GM13977 (cell line): ENCODE measurements at regions not wholly inside any gene's neighbourhood (a gene's known extent, or its start where the extent isn't known, plus 50 kb on each side); places are given as distances from the start of the nearest gene placed in this dataset.

Experiments used
- DNase-seq: peaks from one replicate; pipeline ENCODE4 v3.0.0; 2012; ENCODE audit warnings: low spot score
- CTCF ChIP-seq: IDR thresholded peaks from 2 replicates; pipeline ENCODE4 v1.5.1; 2012; ENCODE audit warnings: mild to moderate bottlenecking, control low read depth; ENCODE audit not compliant: insufficient read depth; ENCODE audit errors: extremely low read depth, missing control alignments
- in situ Hi-C: fragments of 300-500 bp; cut with MboI; formaldehyde crosslinking; loops from one replicate; pipeline ENCODE4 v1.12.0; 2022; ENCODE audit warnings: low sequenced_read_pairs, low pct_unique_long_range_greater_than_20kb, mixed read lengths, inconsistent platforms; ENCODE audit not compliant: unreplicated experiment

DNA sequence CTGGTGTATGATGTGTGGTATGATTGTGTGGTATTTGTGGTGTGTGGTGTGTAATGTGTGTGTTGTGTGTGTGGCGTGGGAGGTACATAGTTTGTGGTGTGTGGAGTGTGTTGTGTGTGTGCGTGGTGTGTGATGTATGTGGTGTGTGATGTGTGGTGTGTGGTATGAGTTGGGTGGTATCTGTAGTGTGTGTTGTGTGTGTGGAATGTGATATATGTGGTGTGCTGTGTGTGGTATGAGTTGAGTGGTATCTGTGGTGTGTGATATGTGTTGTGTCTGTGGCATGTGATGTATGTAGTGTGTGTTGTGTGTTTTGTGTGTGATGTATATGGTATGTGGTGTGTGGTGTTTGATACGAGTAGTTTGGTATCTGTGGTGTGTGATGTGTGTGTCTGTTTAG lies 272.5 kb upstream of the IRX1 start:
- TF ChIP-seq CTCF, result no peak
- no peak for DNase-seq
- in situ Hi-C loops, result no loop called here

GRCh38 chr5:3322642-3323041 lies 273.0 kb upstream of the IRX1 start:
- DNase-seq, result no peak
- no peak for TF ChIP-seq CTCF
- in situ Hi-C loops, result no loop called here

DNA sequence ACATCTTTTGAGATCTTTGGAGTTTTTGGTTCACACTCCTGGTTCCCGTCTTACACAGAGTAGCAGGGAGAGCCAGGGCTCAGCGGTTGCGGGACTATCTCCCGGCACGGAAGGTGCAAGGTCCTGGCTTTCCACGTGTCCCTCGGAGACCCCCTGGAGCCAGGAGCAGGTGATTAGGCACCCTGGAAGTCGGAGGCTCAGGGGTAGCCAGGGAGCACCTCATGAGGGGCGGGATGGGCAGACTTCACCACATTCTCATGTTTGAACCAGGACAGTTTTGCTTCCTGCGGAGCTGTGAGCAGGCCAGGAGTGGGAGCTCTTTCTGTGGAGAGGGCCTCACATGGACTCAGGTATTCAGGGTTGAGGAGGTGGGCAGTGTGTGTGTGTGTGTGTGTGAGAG lies 273.7 kb upstream of the IRX1 start:
- in situ Hi-C loops, result no loop called here
- no peak for TF ChIP-seq CTCF
- no peak for DNase-seq

DNA sequence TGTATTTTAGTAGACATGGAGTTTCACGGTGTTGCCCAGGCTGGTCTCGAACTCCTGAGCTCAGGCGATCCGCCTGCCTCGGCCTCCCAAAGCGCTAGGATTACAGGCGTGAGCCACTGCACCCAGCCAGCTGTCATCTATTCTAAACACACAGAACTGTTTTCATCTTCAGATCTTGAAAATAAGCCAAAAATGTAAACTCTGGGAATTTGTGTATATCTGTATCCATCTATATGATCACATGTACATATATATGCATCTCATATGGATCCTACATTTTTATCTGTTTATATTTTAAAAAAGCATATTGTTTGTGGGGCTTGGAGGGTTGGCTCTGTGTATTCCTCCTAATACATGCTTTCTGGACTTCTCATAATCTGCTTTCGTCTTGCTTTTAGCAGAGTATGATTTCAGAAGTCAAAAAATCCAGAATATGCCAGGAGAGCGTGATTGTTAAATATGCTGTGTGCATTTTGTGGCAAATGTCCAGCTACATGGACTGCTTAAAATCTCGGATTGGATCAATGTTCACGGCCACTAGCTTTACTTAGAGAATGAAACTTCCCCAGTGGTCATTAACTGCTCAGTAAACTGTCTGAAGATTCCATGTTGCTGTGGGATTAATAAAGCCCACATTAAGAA lies 274.4 kb upstream of the IRX1 start:
- in situ Hi-C loops, result no loop called here
- DNase-seq, result no peak
- TF ChIP-seq CTCF, result no peak

GRCh38 chr5:3320317-3320875 lies 275.2 kb upstream of the IRX1 start:
- in situ Hi-C loops, result no loop called here

DNA sequence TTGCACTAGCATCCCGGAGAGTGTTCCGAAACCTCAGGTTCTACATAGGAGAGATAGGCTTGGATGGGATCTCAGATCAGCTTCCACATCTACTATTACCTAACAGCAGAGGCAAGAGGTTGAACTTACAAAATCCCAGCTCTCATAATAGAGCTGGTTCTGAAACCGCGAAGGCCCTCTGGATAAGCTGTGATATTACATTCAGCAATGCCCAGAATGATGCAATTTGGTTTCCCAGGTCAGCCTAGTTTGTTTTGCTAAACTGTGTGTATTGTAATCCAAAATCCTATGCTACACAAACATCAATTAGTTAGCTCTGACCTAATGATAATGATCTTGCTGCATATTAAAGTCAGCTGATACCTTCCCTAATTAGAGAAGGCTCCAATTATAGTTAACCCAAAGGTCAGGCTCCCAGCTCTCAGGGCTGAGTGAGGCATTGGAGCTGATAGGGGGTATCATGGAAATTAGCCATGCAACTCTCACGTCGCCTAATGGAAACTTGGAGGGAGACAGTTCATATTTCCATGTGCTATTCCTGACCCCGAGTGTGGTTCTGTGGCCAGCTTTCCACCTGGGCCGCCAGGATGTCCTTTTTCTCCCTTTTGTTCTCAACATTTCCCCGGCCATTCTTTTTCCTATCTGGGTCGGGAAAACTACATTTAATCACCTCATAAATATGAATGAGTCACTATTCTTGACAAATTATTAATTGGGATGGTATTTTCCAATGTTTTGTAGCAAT lies 278.4 kb upstream of the IRX1 start:
- in situ Hi-C loops, result no loop called here
- DNase-seq, result no peak
- no peak for TF ChIP-seq CTCF

More at GRCh38 chr5:3320317-3320875, 275.2 kb upstream of the IRX1 start:
- no peak for DNase-seq
- no peak for TF ChIP-seq CTCF
